ENCODE measurements at regions not wholly inside any gene's neighbourhood (a gene's known extent, or its start where the extent isn't known, plus 50 kb on each side); places are given as distances from the start of the nearest gene placed in this dataset.
A peak's percentile ranks its signal among the peaks of the same experiment; 100 is the strongest.

GRCh38 chr4:181701214-181701613 lies 542.0 kb upstream of the TENM3 start:
- no peaks in the 10 kb centered on the region for H3K4me1 ChIP-seq (ENCODE audit: control insufficient read depth in 2 of 3, insufficient read depth in 2 of 3, low read depth in 1 of 3, low read length in 3 of 3)
- H3K9me3 ChIP-seq (ENCODE audit: control insufficient read depth in 2 of 3, insufficient read depth in 1 of 3, low read length in 3 of 3), result no peaks in the 10 kb centered on the region
- no peak overlapping the region for H3K4me3 ChIP-seq (ENCODE audit: low read length in 3 of 3)
- no peak overlapping the region for H3K27ac ChIP-seq (ENCODE audit: low read depth in 2 of 2, low read length in 2 of 2)
- no peak overlapping the region for H3K9ac ChIP-seq (ENCODE audit: low read length in 3 of 3)
- TF ChIP-seq, protein P1, sequence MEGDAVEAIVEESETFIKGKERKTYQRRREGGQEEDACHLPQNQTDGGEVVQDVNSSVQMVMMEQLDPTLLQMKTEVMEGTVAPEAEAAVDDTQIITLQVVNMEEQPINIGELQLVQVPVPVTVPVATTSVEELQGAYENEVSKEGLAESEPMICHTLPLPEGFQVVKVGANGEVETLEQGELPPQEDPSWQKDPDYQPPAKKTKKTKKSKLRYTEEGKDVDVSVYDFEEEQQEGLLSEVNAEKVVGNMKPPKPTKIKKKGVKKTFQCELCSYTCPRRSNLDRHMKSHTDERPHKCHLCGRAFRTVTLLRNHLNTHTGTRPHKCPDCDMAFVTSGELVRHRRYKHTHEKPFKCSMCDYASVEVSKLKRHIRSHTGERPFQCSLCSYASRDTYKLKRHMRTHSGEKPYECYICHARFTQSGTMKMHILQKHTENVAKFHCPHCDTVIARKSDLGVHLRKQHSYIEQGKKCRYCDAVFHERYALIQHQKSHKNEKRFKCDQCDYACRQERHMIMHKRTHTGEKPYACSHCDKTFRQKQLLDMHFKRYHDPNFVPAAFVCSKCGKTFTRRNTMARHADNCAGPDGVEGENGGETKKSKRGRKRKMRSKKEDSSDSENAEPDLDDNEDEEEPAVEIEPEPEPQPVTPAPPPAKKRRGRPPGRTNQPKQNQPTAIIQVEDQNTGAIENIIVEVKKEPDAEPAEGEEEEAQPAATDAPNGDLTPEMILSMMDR (IDR thresholded peaks at IDR 0.05; ENCODE audit: borderline replicate concordance, extremely low read depth, insufficient read depth), result no peak
- intact Hi-C loops (cut with DNase I), result no loop called here
- FAIRE-seq (no peak), DNase-seq (no peak)
- no peaks in the 10 kb centered on the region for H3K27me3 ChIP-seq (ENCODE audit: control insufficient read depth, insufficient read depth, low read length)
- no peaks in the 10 kb centered on the region for H3K36me3 ChIP-seq (ENCODE audit: control insufficient read depth in 2 of 3, insufficient read depth in 3 of 3, low read length in 3 of 3)

- no peaks in the 10 kb centered on the region for H3K36me3 ChIP-seq (ENCODE audit: control insufficient read depth in 2 of 3, insufficient read depth in 3 of 3, low read length in 3 of 3)
Measured at GRCh38 chr4:181701894-181702293, 541.3 kb upstream of the TENM3 start.

GRCh38 chr4:181702864-181703495 lies 540.2 kb upstream of the TENM3 start:
- H3K27me3 ChIP-seq (ENCODE audit: control insufficient read depth, insufficient read depth, low read length), result no peaks in the 10 kb centered on the region
- H3K9ac ChIP-seq (ENCODE audit: low read length in 3 of 3), result no peak overlapping the region
- TF ChIP-seq, protein P1 (IDR thresholded peaks at IDR 0.05; ENCODE audit: borderline replicate concordance, extremely low read depth, insufficient read depth), result no peak
- H3K4me1 ChIP-seq (ENCODE audit: control insufficient read depth in 2 of 3, insufficient read depth in 2 of 3, low read depth in 1 of 3, low read length in 3 of 3), result no peaks in the 10 kb centered on the region
- H3K9me3 ChIP-seq (ENCODE audit: control insufficient read depth in 2 of 3, insufficient read depth in 1 of 3, low read length in 3 of 3), result no peaks in the 10 kb centered on the region
- FAIRE-seq, result no peak
- H3K4me3 ChIP-seq (ENCODE audit: low read length in 3 of 3), result no peak overlapping the region
- no peak overlapping the region for H3K27ac ChIP-seq (ENCODE audit: low read depth in 2 of 2, low read length in 2 of 2)
- intact Hi-C loops (cut with DNase I), result no loop called here
- no peaks in the 10 kb centered on the region for H3K36me3 ChIP-seq (ENCODE audit: control insufficient read depth in 2 of 3, insufficient read depth in 3 of 3, low read length in 3 of 3)
- peak in 2 of 5 donors; percentile 5 to 10 for DNase-seq

More at GRCh38 chr4:181701894-181702293, 541.3 kb upstream of the TENM3 start:
- intact Hi-C loops (cut with DNase I), result no loop called here
- no peaks in the 10 kb centered on the region for H3K9me3 ChIP-seq (ENCODE audit: control insufficient read depth in 2 of 3, insufficient read depth in 1 of 3, low read length in 3 of 3)
- FAIRE-seq (no peak), DNase-seq (no peak)
- H3K27me3 ChIP-seq (ENCODE audit: control insufficient read depth, insufficient read depth, low read length), result no peaks in the 10 kb centered on the region
- no peak overlapping the region for H3K4me3 ChIP-seq (ENCODE audit: low read length in 3 of 3)
- TF ChIP-seq, protein P1 (IDR thresholded peaks at IDR 0.05; ENCODE audit: borderline replicate concordance, extremely low read depth, insufficient read depth), result no peak
- no peaks in the 10 kb centered on the region for H3K4me1 ChIP-seq (ENCODE audit: control insufficient read depth in 2 of 3, insufficient read depth in 2 of 3, low read depth in 1 of 3, low read length in 3 of 3)
- no peak overlapping the region for H3K27ac ChIP-seq (ENCODE audit: low read depth in 2 of 2, low read length in 2 of 2)
- no peak overlapping the region for H3K9ac ChIP-seq (ENCODE audit: low read length in 3 of 3)

GRCh38 chr4:181710143-181710542 lies 533.1 kb upstream of the TENM3 start:
- TF ChIP-seq, protein P1 (IDR thresholded peaks at IDR 0.05; ENCODE audit: borderline replicate concordance, extremely low read depth, insufficient read depth), result no peak
- intact Hi-C loops (cut with DNase I), result no loop called here
- H3K4me1 ChIP-seq (ENCODE audit: control insufficient read depth in 2 of 3, insufficient read depth in 2 of 3, low read depth in 1 of 3, low read length in 3 of 3), result no peaks in the 10 kb centered on the region

More at GRCh38 chr4:181710143-181710542, 533.1 kb upstream of the TENM3 start:
- H3K27ac ChIP-seq (ENCODE audit: low read depth in 2 of 2, low read length in 2 of 2), result no peak overlapping the region
- H3K9ac ChIP-seq (ENCODE audit: low read length in 3 of 3), result no peak overlapping the region
- no peaks in the 10 kb centered on the region for H3K36me3 ChIP-seq (ENCODE audit: control insufficient read depth in 2 of 3, insufficient read depth in 3 of 3, low read length in 3 of 3)
- no peaks in the 10 kb centered on the region for H3K27me3 ChIP-seq (ENCODE audit: control insufficient read depth, insufficient read depth, low read length)
- no peak for DNase-seq
- no peak overlapping the region for H3K4me3 ChIP-seq (ENCODE audit: low read length in 3 of 3)
- H3K9me3 ChIP-seq (ENCODE audit: control insufficient read depth in 2 of 3, insufficient read depth in 1 of 3, low read length in 3 of 3), result peaks cover 0 to 2% (median 0%) of the 10 kb centered on the region in 3 donors
- no peak for FAIRE-seq

Measured in kidney (tissue), 13 donors.